Bronchial epithelial cell (primary cell): ENCODE measurements at regions not wholly inside any gene's neighbourhood (a gene's known extent, or its start where the extent isn't known, plus 50 kb on each side); places are given as distances from the start of the nearest gene placed in this dataset.

Experiments
- DNase-seq: peaks from one replicate; pipeline ENCODE4 v3.0.0-alpha.2; 2010; ENCODE audit warnings: low read depth
- FAIRE-seq: peaks from 2 replicates; lab custom pipeline; 2011; peaks lifted over from hg19 to GRCh38; lab: Jason Lieb, UNC
- H3K27me3 ChIP-seq: 2 replicates; pipeline ENCODE4 v1.5.1; 2011; ENCODE audit warnings: low read length; ENCODE audit not compliant: control insufficient read depth, insufficient read depth
- H3K36me3 ChIP-seq: 2 replicates; pipeline ENCODE4 v1.5.1; 2011; ENCODE audit warnings: low read length; ENCODE audit not compliant: control insufficient read depth, insufficient read depth
- H3K4me3 ChIP-seq: 2 replicates; pipeline ENCODE4 v1.5.1; 2011; ENCODE audit warnings: mild to moderate bottlenecking, low read depth, low read length, control low read depth
- TF ChIP-seq, protein P1 (sequence below): IDR thresholded peaks from 2 replicates; pipeline ENCODE4 v1.5.1; 2011; ENCODE audit warnings: mild to moderate bottlenecking, moderate library complexity, low read length, control low read depth, inconsistent platforms; ENCODE audit not compliant: insufficient read depth, severe bottlenecking

DNA sequence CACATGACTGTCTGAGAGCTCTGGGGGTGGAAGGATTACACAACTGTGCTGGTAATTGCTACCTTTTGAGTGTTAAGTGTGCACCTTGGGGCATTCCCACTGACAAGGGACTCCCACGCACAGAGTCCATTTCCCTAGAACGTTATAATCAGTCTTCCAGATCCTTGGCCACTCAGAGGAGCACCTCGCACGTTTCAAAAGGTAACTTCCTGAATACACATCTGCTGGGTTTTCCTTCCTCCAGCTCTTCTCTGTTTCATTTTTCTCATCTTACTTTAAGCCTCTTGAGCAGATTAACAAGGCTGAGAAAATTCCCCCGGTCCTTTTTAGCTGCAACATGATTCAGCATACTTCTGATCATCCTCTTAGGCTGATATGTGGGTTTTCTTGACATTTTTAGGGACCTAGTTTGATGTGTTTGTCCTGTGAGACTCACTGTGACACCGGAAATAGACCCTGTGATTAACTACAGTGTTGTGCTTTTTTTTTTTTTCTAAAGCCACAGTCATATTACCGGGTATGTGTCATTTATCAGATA is 98.4 kb upstream of the DUSP22 start:
- H3K4me3 ChIP-seq = no peak overlapping the region
- no peaks in the 10 kb centered on the region for H3K36me3 ChIP-seq
- DNase-seq (no peak), FAIRE-seq (no peak)
- TF ChIP-seq, protein P1, sequence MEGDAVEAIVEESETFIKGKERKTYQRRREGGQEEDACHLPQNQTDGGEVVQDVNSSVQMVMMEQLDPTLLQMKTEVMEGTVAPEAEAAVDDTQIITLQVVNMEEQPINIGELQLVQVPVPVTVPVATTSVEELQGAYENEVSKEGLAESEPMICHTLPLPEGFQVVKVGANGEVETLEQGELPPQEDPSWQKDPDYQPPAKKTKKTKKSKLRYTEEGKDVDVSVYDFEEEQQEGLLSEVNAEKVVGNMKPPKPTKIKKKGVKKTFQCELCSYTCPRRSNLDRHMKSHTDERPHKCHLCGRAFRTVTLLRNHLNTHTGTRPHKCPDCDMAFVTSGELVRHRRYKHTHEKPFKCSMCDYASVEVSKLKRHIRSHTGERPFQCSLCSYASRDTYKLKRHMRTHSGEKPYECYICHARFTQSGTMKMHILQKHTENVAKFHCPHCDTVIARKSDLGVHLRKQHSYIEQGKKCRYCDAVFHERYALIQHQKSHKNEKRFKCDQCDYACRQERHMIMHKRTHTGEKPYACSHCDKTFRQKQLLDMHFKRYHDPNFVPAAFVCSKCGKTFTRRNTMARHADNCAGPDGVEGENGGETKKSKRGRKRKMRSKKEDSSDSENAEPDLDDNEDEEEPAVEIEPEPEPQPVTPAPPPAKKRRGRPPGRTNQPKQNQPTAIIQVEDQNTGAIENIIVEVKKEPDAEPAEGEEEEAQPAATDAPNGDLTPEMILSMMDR = no peak
- no peaks in the 10 kb centered on the region for H3K27me3 ChIP-seq

DNA sequence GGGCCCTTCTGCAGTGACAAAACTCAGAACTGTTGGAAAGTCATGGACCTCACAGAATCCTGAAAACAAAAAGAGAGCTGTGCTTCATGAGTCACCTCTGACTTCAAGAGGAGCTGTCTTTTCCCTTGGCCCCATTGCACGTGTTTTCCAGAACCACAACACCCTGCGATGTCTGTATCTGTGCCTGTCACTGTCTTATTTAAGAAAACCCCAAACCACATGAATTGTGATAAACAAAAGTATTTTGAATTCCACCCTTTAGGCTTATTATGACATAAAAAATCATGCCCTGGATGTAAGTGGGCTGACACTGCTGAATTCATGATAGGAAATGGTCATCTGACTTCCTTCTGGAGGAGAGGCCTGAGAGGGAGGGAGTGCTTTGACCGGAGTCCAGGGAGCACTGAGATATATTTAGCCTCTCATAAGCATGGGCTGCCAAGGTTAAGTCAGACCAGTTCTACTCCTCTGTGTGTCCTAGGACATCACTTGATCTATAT is 96.4 kb upstream of the DUSP22 start:
- H3K4me3 ChIP-seq = no peak overlapping the region
- no peaks in the 10 kb centered on the region for H3K27me3 ChIP-seq
- H3K36me3 ChIP-seq = no peaks in the 10 kb centered on the region
- TF ChIP-seq, protein P1 = no peak
- FAIRE-seq (no peak), DNase-seq (no peak)

DNA sequence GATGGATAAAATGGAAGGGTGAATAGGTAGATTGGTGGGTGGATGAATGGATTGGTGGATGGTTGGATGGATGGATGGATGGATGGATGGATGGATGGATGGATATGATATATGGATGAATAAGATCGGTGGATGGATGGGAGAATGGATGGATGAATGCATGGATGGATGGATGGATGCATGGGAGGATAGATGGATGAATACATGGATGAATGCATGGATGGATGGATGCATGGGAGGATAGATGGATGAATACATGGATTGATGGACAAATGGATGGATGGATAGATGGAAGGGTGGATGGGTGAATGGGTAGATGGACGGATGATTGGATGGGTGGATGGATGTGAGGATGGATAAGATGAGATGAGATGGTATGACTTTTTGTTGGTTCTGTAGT is 95.7 kb upstream of the DUSP22 start:
- Histone ChIP-seq H3K4me3 (no peak overlapping the region), H3K27me3 (no peaks in the 10 kb centered on the region), H3K36me3 (no peaks in the 10 kb centered on the region)
- TF ChIP-seq, protein P1 = no peak
- DNase-seq = no peak
- FAIRE-seq = no peak

DNA sequence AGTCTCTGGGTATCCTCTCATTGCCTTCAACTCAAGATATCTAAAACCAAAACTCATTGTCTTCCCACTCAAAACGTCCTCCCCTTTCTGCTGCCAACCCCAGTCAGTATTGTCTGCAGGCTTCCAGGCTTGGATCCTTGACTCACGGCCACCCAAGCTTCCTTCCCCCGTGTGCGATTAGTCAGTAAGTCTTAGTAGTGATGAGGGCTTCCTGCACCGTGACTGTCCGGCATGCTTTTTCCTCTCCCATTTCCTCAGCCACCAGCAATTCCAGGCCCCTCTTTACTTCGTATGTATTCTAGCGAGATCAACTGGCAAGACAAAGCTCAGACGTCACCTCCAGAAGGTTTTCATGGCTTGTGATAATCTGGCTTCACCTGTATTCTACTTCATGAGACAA is 88.6 kb upstream of the DUSP22 start:
- TF ChIP-seq, protein P1 = no peak
- Histone ChIP-seq H3K27me3 (no peaks in the 10 kb centered on the region), H3K36me3 (no peaks in the 10 kb centered on the region), H3K4me3 (no peak overlapping the region)
- FAIRE-seq = no peak
- no peak for DNase-seq

DNA sequence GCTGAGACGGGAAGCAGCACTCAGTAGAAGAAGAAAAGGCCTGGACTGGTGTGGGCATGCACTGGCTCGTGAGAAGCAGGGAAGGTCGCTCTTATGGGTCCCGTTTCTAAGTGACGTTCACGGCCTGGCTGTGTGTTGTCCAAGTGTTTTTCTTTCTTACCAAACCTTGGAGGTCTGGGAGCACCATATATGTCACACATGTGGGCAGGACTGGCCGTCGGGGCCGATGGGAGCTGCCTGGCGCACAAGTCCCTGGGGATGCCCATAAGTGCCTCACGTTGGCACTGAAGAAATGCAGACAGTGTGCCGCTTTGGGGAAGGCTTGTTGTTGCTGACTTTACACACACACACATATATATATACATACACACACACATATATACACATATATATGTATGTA is 86.0 kb upstream of the DUSP22 start:
- DNase-seq = no peak
- no peaks in the 10 kb centered on the region for H3K36me3 ChIP-seq
- TF ChIP-seq, protein P1 = no peak
- FAIRE-seq = no peak
- no peaks in the 10 kb centered on the region for H3K27me3 ChIP-seq
- H3K4me3 ChIP-seq = no peak overlapping the region

DNA sequence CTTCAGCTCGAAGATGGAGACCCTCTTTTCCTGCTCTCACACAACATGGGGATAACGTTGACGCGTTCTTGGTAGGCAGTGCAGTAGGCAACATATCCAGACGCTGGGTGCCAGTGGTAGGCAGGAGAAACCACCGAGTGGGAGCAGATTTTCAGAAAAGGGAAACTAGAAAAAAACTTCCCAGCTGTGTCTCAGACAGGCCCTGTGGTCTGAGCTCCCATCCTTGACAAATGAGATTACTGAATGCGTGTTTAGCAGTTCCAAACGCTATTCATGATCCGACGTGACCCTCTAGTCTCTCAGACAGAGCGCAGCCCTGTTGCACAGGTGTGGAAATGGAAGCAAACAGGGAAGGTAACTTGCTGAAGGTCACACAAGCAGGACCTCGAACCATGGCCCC is 83.9 kb upstream of the DUSP22 start:
- no peak for FAIRE-seq
- DNase-seq = no peak
- Histone ChIP-seq H3K36me3 (no peaks in the 10 kb centered on the region), H3K27me3 (peaks cover 2% of the 10 kb centered on the region), H3K4me3 (no peak overlapping the region)
- TF ChIP-seq, protein P1 = no peak
